GM12878 (cell line): ENCODE measurements at regions not wholly inside any gene's neighbourhood (a gene's known extent, or its start where the extent isn't known, plus 50 kb on each side); places are given as distances from the start of the nearest gene placed in this dataset.

Experiments used
- ATAC-seq: fragments of 200-7000 bp; cut with Tn5 transposase; 3 replicates; pipeline ENCODE4 v1.9.1; 2020; ENCODE audit warnings: mild to moderate bottlenecking, moderate library complexity
- BruUV-seq: library from RNA; stranded (reverse); fragments of 400-500 nt; replicated peaks from 2 replicates; lab custom pipeline; 2021; lab: Mats Ljungman, UMichigan
- CTCF ChIA-PET: fragments of 300-600 bp; sonication (Branson Sonifier 250); formaldehyde crosslinking; extraction: SDS; loops from one replicate; lab custom pipeline; 2021; ENCODE audit warnings: inconsistent platforms; lab: Yijun Ruan, JAX
- POLR2A ChIA-PET: fragments of 350-600 bp; formaldehyde crosslinking; extraction: SDS; loops from one replicate; lab custom pipeline; 2021; ENCODE audit warnings: inconsistent platforms; lab: Charles Lee
- RAD21 ChIA-PET: fragments of 300-600 bp; sonication (Branson Sonifier 250); formaldehyde crosslinking; loops from one replicate; lab custom pipeline; 2023; ENCODE audit warnings: antibody characterized with exemption; ENCODE audit not compliant: unreplicated experiment; lab: Charles Lee
- SMC1A ChIA-PET: fragments of 300-600 bp; sonication (Branson Sonifier 250); formaldehyde crosslinking; loops from one replicate; lab custom pipeline; 2023; ENCODE audit not compliant: unreplicated experiment, uncharacterized antibody; lab: Charles Lee
- DNase-seq: peaks from one replicate; pipeline ENCODE4 v3.0.0-alpha.2; 2011; ENCODE audit warnings: low read depth, low spot score
- FAIRE-seq: peaks from 3 replicates; lab custom pipeline; 2011; peaks lifted over from hg19 to GRCh38; lab: Jason Lieb, UNC
- H2AFZ ChIP-seq: 2 replicates; pipeline ENCODE4 v1.6.0; 2011; ENCODE audit warnings: low read depth, low read length, control low read depth; ENCODE audit not compliant: control insufficient read depth
- H3K27ac ChIP-seq: 2 replicates; pipeline ENCODE4 v1.5.1; 2011; ENCODE audit warnings: control low read depth; ENCODE audit not compliant: control insufficient read depth, insufficient read depth
- H3K27me3 ChIP-seq, 2 experiments: replicated peaks in 1 of 2; 2 replicates each; pipeline versions ENCODE4 v1.6.0 to v1.6.1; 2011; ENCODE audit warnings: low read length in 1 of 2; ENCODE audit not compliant: control insufficient read depth in 2 of 2, insufficient read depth in 2 of 2
- H3K36me3 ChIP-seq, 2 experiments: 2 replicates each; pipeline ENCODE4 v1.5.1; 2011; ENCODE audit warnings: low read length in 1 of 2; ENCODE audit not compliant: control insufficient read depth in 2 of 2, insufficient read depth in 2 of 2
- H3K4me1 ChIP-seq: 2 replicates; pipeline ENCODE4 v1.6.1; 2011; ENCODE audit warnings: mild to moderate bottlenecking, low read length, moderate library complexity, mixed read lengths; ENCODE audit not compliant: control insufficient read depth, insufficient read depth
- H3K4me2 ChIP-seq: 2 replicates; pipeline ENCODE4 v1.6.0; 2011; ENCODE audit warnings: control low read depth; ENCODE audit not compliant: control insufficient read depth, insufficient read depth
- H3K4me3 ChIP-seq: fragments of 200-600 bp; sonication (generic); 2 replicates; pipeline ENCODE4 v1.5.1; 2016
- H3K79me2 ChIP-seq: 2 replicates; pipeline ENCODE4 v1.6.0; 2011; ENCODE audit warnings: low read length; ENCODE audit not compliant: control insufficient read depth, insufficient read depth
- H3K9ac ChIP-seq: 2 replicates; pipeline ENCODE4 v1.8.0; 2011; ENCODE audit warnings: low read length, control low read depth, mixed read lengths; ENCODE audit not compliant: control insufficient read depth, insufficient read depth
- H3K9me3 ChIP-seq: replicated peaks from 3 replicates; pipeline ENCODE4 v1.5.1; 2011; ENCODE audit warnings: mild to moderate bottlenecking, low read length; ENCODE audit not compliant: control insufficient read depth, insufficient read depth
- H4K20me1 ChIP-seq: 2 replicates; pipeline ENCODE4 v1.6.0; 2011; ENCODE audit not compliant: control insufficient read depth, insufficient read depth
- ESRRA ChIP-seq: IDR thresholded peaks from 2 replicates; pipeline ENCODE4 v1.6.1; 2012; ENCODE audit warnings: mild to moderate bottlenecking, low read length, improper control_type of control experiment
- EZH2 ChIP-seq: IDR thresholded peaks from 2 replicates; pipeline ENCODE4 v1.6.1; 2012; ENCODE audit warnings: low read depth, mild to moderate bottlenecking, control low read depth, inconsistent platforms, low read length, borderline replicate concordance; ENCODE audit not compliant: control insufficient read depth
- HCFC1 ChIP-seq: fragments of 150-350 bp; IDR thresholded peaks from 2 replicates; pipeline ENCODE4 v1.6.1; 2014; ENCODE audit warnings: low read length
- LARP7 ChIP-seq: fragments of 450-650 bp; IDR thresholded peaks from 2 replicates; pipeline ENCODE4 v1.6.1; 2017; ENCODE audit warnings: mild to moderate bottlenecking
- POU2F2 ChIP-seq: IDR thresholded peaks from 3 replicates; pipeline ENCODE4 v1.6.1; 2011; ENCODE audit warnings: low read depth, mild to moderate bottlenecking, low read length, borderline replicate concordance
- RFX5 ChIP-seq: IDR thresholded peaks from 2 replicates; pipeline ENCODE4 v1.6.1; 2011; ENCODE audit warnings: low read depth, low read length, improper control_type of control experiment
- SUZ12 ChIP-seq: fragments of 200-600 bp; sonication (generic); IDR thresholded peaks from one replicate; pipeline ENCODE4 v1.6.1; 2018; ENCODE audit warnings: antibody characterized with exemption, mild to moderate bottlenecking; ENCODE audit not compliant: unreplicated experiment
- WGBS: methylation state at CpG from one replicate; pipeline ENCODE4 v1.1.6; 2016; ENCODE audit warnings: low lambda C conversion rate; ENCODE audit not compliant: insufficient replicate concordance, insufficient coverage; ENCODE audit errors: missing lambda C conversion rate; 5-methylcytosine and 5-hydroxymethylcytosine counted together
- in situ Hi-C: fragments of 300-500 bp; cut with MboI; formaldehyde crosslinking; loops from 9 replicates; pipeline ENCODE4 v1.14.3; 2018; ENCODE audit warnings: mixed read lengths
- intact Hi-C: fragments of 100-400 bp; cut with micrococcal nuclease; formaldehyde crosslinking; loops from one replicate; pipeline ENCODE4 v1.14.2; 2022; ENCODE audit not compliant: unreplicated experiment
- TF ChIP-seq, protein P1 (sequence below): fragments of 150-350 bp; IDR thresholded peaks from 2 replicates; pipeline ENCODE4 v1.6.1; 2014; ENCODE audit warnings: mild to moderate bottlenecking, low read depth, low read length
- TF ChIP-seq, protein P2 (sequence below): fragments of 450-650 bp; IDR thresholded peaks from 2 replicates; pipeline ENCODE4 v1.6.1; 2017; ENCODE audit warnings: mild to moderate bottlenecking, moderate library complexity
- TF ChIP-seq, protein P3 (sequence below): fragments of 450-650 bp; IDR thresholded peaks from 2 replicates; pipeline ENCODE4 v1.6.1; 2017; ENCODE audit warnings: borderline replicate concordance
- TF ChIP-seq, protein P4 (sequence below): IDR thresholded peaks from 2 replicates; pipeline ENCODE4 v1.6.1; 2012; ENCODE audit warnings: mild to moderate bottlenecking, low read depth, low read length

DNA sequence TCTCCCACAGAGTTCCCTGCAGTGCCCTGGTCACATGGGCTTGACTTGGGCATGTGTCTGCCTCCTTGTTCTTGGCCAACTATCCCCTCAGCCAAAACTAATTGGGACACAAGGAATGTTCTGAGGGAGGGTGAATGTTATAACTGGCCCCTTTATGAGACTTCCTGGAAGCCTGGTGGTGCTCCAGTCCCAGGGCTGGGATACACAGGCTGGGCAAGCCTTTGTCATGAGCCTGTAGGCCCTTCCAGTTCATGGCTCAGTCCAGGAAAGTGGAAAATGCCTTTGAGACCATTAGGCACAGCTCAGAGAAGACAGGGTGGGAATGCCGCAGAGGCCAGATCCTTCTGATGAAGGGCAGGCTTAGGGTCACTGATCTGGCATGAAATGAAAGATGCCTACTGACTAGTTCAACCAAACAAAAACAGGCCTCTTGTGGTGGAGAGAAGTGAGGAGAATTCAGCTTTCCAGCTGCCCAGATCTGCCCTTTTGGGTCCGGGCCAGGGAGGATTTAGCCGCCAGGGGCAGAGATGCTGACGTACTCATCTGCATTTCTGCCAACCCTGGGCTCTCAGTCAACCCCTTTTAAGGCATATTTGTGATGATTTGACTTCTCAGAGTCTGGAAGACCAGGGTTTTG is 961.5 kb downstream of the KCNMA1 start:
- no peak for TF ChIP-seq SUZ12
- TF ChIP-seq, protein P1, sequence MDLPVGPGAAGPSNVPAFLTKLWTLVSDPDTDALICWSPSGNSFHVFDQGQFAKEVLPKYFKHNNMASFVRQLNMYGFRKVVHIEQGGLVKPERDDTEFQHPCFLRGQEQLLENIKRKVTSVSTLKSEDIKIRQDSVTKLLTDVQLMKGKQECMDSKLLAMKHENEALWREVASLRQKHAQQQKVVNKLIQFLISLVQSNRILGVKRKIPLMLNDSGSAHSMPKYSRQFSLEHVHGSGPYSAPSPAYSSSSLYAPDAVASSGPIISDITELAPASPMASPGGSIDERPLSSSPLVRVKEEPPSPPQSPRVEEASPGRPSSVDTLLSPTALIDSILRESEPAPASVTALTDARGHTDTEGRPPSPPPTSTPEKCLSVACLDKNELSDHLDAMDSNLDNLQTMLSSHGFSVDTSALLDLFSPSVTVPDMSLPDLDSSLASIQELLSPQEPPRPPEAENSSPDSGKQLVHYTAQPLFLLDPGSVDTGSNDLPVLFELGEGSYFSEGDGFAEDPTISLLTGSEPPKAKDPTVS, result no peak
- TF ChIP-seq LARP7, result no peak
- TF ChIP-seq EZH2, result no peak
- no peak for TF ChIP-seq POU2F2
- TF ChIP-seq, protein P2, sequence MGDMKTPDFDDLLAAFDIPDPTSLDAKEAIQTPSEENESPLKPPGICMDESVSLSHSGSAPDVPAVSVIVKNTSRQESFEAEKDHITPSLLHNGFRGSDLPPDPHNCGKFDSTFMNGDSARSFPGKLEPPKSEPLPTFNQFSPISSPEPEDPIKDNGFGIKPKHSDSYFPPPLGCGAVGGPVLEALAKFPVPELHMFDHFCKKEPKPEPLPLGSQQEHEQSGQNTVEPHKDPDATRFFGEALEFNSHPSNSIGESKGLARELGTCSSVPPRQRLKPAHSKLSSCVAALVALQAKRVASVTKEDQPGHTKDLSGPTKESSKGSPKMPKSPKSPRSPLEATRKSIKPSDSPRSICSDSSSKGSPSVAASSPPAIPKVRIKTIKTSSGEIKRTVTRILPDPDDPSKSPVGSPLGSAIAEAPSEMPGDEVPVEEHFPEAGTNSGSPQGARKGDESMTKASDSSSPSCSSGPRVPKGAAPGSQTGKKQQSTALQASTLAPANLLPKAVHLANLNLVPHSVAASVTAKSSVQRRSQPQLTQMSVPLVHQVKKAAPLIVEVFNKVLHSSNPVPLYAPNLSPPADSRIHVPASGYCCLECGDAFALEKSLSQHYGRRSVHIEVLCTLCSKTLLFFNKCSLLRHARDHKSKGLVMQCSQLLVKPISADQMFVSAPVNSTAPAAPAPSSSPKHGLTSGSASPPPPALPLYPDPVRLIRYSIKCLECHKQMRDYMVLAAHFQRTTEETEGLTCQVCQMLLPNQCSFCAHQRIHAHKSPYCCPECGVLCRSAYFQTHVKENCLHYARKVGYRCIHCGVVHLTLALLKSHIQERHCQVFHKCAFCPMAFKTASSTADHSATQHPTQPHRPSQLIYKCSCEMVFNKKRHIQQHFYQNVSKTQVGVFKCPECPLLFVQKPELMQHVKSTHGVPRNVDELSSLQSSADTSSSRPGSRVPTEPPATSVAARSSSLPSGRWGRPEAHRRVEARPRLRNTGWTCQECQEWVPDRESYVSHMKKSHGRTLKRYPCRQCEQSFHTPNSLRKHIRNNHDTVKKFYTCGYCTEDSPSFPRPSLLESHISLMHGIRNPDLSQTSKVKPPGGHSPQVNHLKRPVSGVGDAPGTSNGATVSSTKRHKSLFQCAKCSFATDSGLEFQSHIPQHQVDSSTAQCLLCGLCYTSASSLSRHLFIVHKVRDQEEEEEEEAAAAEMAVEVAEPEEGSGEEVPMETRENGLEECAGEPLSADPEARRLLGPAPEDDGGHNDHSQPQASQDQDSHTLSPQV, result no peak
- TF ChIP-seq ESRRA, result no peak
- TF ChIP-seq, protein P3, sequence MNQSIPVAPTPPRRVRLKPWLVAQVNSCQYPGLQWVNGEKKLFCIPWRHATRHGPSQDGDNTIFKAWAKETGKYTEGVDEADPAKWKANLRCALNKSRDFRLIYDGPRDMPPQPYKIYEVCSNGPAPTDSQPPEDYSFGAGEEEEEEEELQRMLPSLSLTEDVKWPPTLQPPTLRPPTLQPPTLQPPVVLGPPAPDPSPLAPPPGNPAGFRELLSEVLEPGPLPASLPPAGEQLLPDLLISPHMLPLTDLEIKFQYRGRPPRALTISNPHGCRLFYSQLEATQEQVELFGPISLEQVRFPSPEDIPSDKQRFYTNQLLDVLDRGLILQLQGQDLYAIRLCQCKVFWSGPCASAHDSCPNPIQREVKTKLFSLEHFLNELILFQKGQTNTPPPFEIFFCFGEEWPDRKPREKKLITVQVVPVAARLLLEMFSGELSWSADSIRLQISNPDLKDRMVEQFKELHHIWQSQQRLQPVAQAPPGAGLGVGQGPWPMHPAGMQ, result no peak
- TF ChIP-seq HCFC1, result no peak
- no peak for TF ChIP-seq RFX5
- TF ChIP-seq, protein P4, sequence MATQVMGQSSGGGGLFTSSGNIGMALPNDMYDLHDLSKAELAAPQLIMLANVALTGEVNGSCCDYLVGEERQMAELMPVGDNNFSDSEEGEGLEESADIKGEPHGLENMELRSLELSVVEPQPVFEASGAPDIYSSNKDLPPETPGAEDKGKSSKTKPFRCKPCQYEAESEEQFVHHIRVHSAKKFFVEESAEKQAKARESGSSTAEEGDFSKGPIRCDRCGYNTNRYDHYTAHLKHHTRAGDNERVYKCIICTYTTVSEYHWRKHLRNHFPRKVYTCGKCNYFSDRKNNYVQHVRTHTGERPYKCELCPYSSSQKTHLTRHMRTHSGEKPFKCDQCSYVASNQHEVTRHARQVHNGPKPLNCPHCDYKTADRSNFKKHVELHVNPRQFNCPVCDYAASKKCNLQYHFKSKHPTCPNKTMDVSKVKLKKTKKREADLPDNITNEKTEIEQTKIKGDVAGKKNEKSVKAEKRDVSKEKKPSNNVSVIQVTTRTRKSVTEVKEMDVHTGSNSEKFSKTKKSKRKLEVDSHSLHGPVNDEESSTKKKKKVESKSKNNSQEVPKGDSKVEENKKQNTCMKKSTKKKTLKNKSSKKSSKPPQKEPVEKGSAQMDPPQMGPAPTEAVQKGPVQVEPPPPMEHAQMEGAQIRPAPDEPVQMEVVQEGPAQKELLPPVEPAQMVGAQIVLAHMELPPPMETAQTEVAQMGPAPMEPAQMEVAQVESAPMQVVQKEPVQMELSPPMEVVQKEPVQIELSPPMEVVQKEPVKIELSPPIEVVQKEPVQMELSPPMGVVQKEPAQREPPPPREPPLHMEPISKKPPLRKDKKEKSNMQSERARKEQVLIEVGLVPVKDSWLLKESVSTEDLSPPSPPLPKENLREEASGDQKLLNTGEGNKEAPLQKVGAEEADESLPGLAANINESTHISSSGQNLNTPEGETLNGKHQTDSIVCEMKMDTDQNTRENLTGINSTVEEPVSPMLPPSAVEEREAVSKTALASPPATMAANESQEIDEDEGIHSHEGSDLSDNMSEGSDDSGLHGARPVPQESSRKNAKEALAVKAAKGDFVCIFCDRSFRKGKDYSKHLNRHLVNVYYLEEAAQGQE, result no peak
- intact Hi-C loops, result no loop called here
- Histone ChIP-seq H3K9ac (no peak overlapping the region), H3K79me2 (no peaks in the 10 kb centered on the region), H2AFZ (no peak overlapping the region), H4K20me1 (no peaks in the 10 kb centered on the region), H3K4me3 (no peak overlapping the region), H3K36me3 (no peaks in the 10 kb centered on the region), H3K4me1 (no peaks in the 10 kb centered on the region), H3K4me2 (no peak overlapping the region), H3K9me3 (no peaks in the 10 kb centered on the region), H3K27ac (no peak overlapping the region), H3K27me3 (no peaks in the 10 kb centered on the region)
- BruUV-seq, result no TSS peak
- ATAC-seq, result no peak
- in situ Hi-C loops, result no loop called here
- FAIRE-seq, result no peak
- WGBS, result 8% methylated on average over 4 of the region's 4 CpGs
- no peak for DNase-seq
- ChIA-PET RAD21 (no interaction called here), CTCF (no interaction called here), SMC1A (no interaction called here), POLR2A (no interaction called here)
